ENCODE measurements at regions not wholly inside any gene's neighbourhood (a gene's known extent, or its start where the extent isn't known, plus 50 kb on each side); places are given as distances from the start of the nearest gene placed in this dataset.

- DNase-seq (ENCODE audit: low read depth) = no peak
Observed at GRCh38 chr3:4029135-4029534, 229.9 kb downstream of the LRRN1 start.

- DNase-seq (ENCODE audit: low read depth) = no peak
Observed at GRCh38 chr3:4030624-4031023, 231.4 kb downstream of the LRRN1 start.

- DNase-seq (ENCODE audit: low read depth) = no peak
Observed at GRCh38 chr3:4033296-4033695, 234.1 kb downstream of the LRRN1 start.

GRCh38 chr3:4036046-4036445 is 236.8 kb downstream of the LRRN1 start:
- no peak for DNase-seq (ENCODE audit: low read depth)

- no peak for DNase-seq (ENCODE audit: low read depth)
Observed at GRCh38 chr3:4038351-4038750, 239.1 kb downstream of the LRRN1 start.

- no peak for DNase-seq (ENCODE audit: low read depth)
Observed at GRCh38 chr3:4042070-4042469, 242.8 kb downstream of the LRRN1 start.

GRCh38 chr3:4042869-4043268 is 243.6 kb downstream of the LRRN1 start:
- no peak for DNase-seq (ENCODE audit: low read depth)

GRCh38 chr3:4043867-4044575 is 244.8 kb downstream of the LRRN1 start:
- no peak for DNase-seq (ENCODE audit: low read depth)

GRCh38 chr3:4044619-4045018 is 245.4 kb downstream of the LRRN1 start:
- DNase-seq (ENCODE audit: low read depth) = peak; percentile 22

- no peak for DNase-seq (ENCODE audit: low read depth)
Observed at GRCh38 chr3:4045756-4046155, 246.5 kb downstream of the LRRN1 start.

GRCh38 chr3:4047366-4047765 is 248.1 kb downstream of the LRRN1 start:
- no peak for DNase-seq (ENCODE audit: low read depth)

- no peak for DNase-seq (ENCODE audit: low read depth)
Observed at GRCh38 chr3:4052706-4053105, 250.5 kb upstream of the SETMAR start.

GRCh38 chr3:4053975-4054374 is 249.2 kb upstream of the SETMAR start:
- no peak for DNase-seq (ENCODE audit: low read depth)

- DNase-seq (ENCODE audit: low read depth) = no peak
Observed at GRCh38 chr3:4060064-4060463, 243.1 kb upstream of the SETMAR start.

- DNase-seq (ENCODE audit: low read depth) = no peak
Observed at GRCh38 chr3:4060603-4061002, 242.6 kb upstream of the SETMAR start.

GRCh38 chr3:4061195-4061594 is 242.0 kb upstream of the SETMAR start:
- no peak for DNase-seq (ENCODE audit: low read depth)

- no peak for DNase-seq (ENCODE audit: low read depth)
Observed at GRCh38 chr3:4061783-4062360, 241.3 kb upstream of the SETMAR start.

GRCh38 chr3:4062621-4063020 is 240.5 kb upstream of the SETMAR start:
- no peak for DNase-seq (ENCODE audit: low read depth)

- no peak for DNase-seq (ENCODE audit: low read depth)
Observed at GRCh38 chr3:4063916-4064574, 239.1 kb upstream of the SETMAR start.

- no peak for DNase-seq (ENCODE audit: low read depth)
Observed at GRCh38 chr3:4065085-4065484, 238.1 kb upstream of the SETMAR start.

- no peak for DNase-seq (ENCODE audit: low read depth)
Observed at GRCh38 chr3:4065554-4065953, 237.6 kb upstream of the SETMAR start.

GRCh38 chr3:4067893-4068292 is 235.3 kb upstream of the SETMAR start:
- DNase-seq (ENCODE audit: low read depth) = no peak

- DNase-seq (ENCODE audit: low read depth) = no peak
Observed at GRCh38 chr3:4069796-4070195, 233.4 kb upstream of the SETMAR start.
